Esophagus muscularis mucosa (tissue), 4 donors: ENCODE measurements at regions not wholly inside any gene's neighbourhood (a gene's known extent, or its start where the extent isn't known, plus 50 kb on each side); places are given as distances from the start of the nearest gene placed in this dataset.

Source experiments
- DNase-seq: peaks from one replicate; pipeline ENCODE4 v3.0.0-alpha.2; 2017; ENCODE audit errors: extremely low spot score
- H3K27ac ChIP-seq, 4 donors: fragments of 200-600 bp; sonication (generic); replicated peaks in 1 of 4; 1 replicate in 3 of 4; 2 replicates in 1 of 4; pipeline ENCODE4 v1.5.1; 2016 to 2019; ENCODE audit warnings: mild to moderate bottlenecking in 1 of 4
- H3K27me3 ChIP-seq, 4 donors: fragments of 200-600 bp; sonication (generic); one replicate each; pipeline versions ENCODE4 v1.5.1 to v1.6.0; 2016 to 2019
- H3K36me3 ChIP-seq, 4 donors: fragments of 200-600 bp; sonication (generic); one replicate each; pipeline ENCODE4 v1.5.1; 2016 to 2019
- H3K4me1 ChIP-seq, 4 donors: fragments of 200-600 bp; sonication (generic); one replicate each; pipeline ENCODE4 v1.5.1; 2016 to 2019
- H3K4me3 ChIP-seq, 4 donors: fragments of 200-600 bp; sonication (generic); 1 replicate in 2 of 4; 2 replicates in 2 of 4; pipeline ENCODE4 v1.5.1; 2016 to 2019; ENCODE audit warnings: mild to moderate bottlenecking in 4 of 4, moderate library complexity in 1 of 4
- H3K9me3 ChIP-seq, 4 donors: fragments of 200-600 bp; sonication (generic); 1 replicate in 3 of 4; 2 replicates in 1 of 4; pipeline ENCODE4 v1.5.1; 2016 to 2019
- CTCF ChIP-seq, 3 experiments: fragments of 200-600 bp in 2 of 3; fragments of 450-650 bp in 1 of 3; sonication (generic) in 2 of 3; IDR thresholded peaks; one replicate each; pipeline ENCODE4 v1.5.1; 2017 to 2019; ENCODE audit warnings: antibody characterized with exemption in 3 of 3, mild to moderate bottlenecking in 2 of 3, moderate library complexity in 1 of 3
- EP300 ChIP-seq: sonication (generic); formaldehyde crosslinking; IDR thresholded peaks from one replicate; pipeline ENCODE4 v1.6.1; 2017; ENCODE audit warnings: antibody characterized with exemption
- POLR2A ChIP-seq: fragments of 450-650 bp; IDR thresholded peaks from one replicate; pipeline ENCODE4 v1.6.1; 2017; ENCODE audit warnings: antibody characterized with exemption, moderate library complexity, mild to moderate bottlenecking, low read depth
- POLR2AphosphoS5 ChIP-seq, 2 donors: sonication (generic); formaldehyde crosslinking; IDR thresholded peaks; one replicate each; pipeline ENCODE4 v1.6.1; 2017; ENCODE audit warnings: antibody characterized with exemption in 2 of 2
- WGBS: methylation state at CpG from one replicate; pipeline ENCODE4 v1.1.5; 2018; 5-methylcytosine and 5-hydroxymethylcytosine counted together
- intact Hi-C: fragments of 100-400 bp; cut with DNase I; formaldehyde crosslinking; loops from one replicate; pipeline ENCODE4 v1.15.1; 2023

- Histone ChIP-seq H3K27ac (no peak overlapping the region), H3K4me3 (no peak overlapping the region), H3K4me1 (no peaks in the 10 kb centered on the region), H3K9me3 (peaks cover 0 to 13% (median 2%) of the 10 kb centered on the region in 4 donors), H3K36me3 (no peaks in the 10 kb centered on the region), H3K27me3 (no peaks in the 10 kb centered on the region)
- TF ChIP-seq EP300: no peak
- TF ChIP-seq POLR2AphosphoS5 (IDR thresholded peaks at IDR 0.05): no peak
- no peak for TF ChIP-seq POLR2A
- no peak for TF ChIP-seq CTCF (IDR thresholded peaks at IDR 0.05)
- intact Hi-C loops: no loop called here
- DNase-seq: no peak
- WGBS: 73% methylated on average over 5 of the region's 5 CpGs
Observed at GRCh38 chr13:100879255-100879654, 204.7 kb upstream of the TMTC4 start.

GRCh38 chr13:100876044-100876403 lies 201.4 kb upstream of the TMTC4 start:
- WGBS: 92% methylated on average over 2 of the region's 2 CpGs
- Histone ChIP-seq H3K4me3 (no peak overlapping the region), H3K4me1 (no peaks in the 10 kb centered on the region), H3K27me3 (peaks cover 0 to 9% (median 0%) of the 10 kb centered on the region in 4 donors), H3K36me3 (no peaks in the 10 kb centered on the region), H3K9me3 (peaks cover 0 to 13% (median 2%) of the 10 kb centered on the region in 4 donors), H3K27ac (no peak overlapping the region)
- intact Hi-C loops: no loop called here
- no peak for DNase-seq
- TF ChIP-seq EP300: no peak
- TF ChIP-seq POLR2A: no peak
- TF ChIP-seq CTCF (IDR thresholded peaks at IDR 0.05): no peak
- TF ChIP-seq POLR2AphosphoS5 (IDR thresholded peaks at IDR 0.05): no peak

GRCh38 chr13:100875392-100876043 lies 200.9 kb upstream of the TMTC4 start:
- no peak overlapping the region for H3K27ac ChIP-seq
- no peak for TF ChIP-seq POLR2AphosphoS5 (IDR thresholded peaks at IDR 0.05)
- TF ChIP-seq CTCF (IDR thresholded peaks at IDR 0.05): no peak
- TF ChIP-seq EP300: no peak
- no peak for TF ChIP-seq POLR2A
- DNase-seq: no peak
- H3K27me3 ChIP-seq: peaks cover 0 to 9% (median 0%) of the 10 kb centered on the region in 4 donors
- WGBS: 63% methylated on average over 3 of the region's 3 CpGs
- intact Hi-C loops: no loop called here
- peaks cover 0 to 13% (median 2%) of the 10 kb centered on the region in 4 donors for H3K9me3 ChIP-seq
- H3K36me3 ChIP-seq: no peaks in the 10 kb centered on the region
- H3K4me1 ChIP-seq: no peaks in the 10 kb centered on the region
- no peak overlapping the region for H3K4me3 ChIP-seq

GRCh38 chr13:100872761-100873160 lies 198.2 kb upstream of the TMTC4 start:
- H3K9me3 ChIP-seq: peaks cover 0 to 16% (median 4%) of the 10 kb centered on the region in 4 donors
- DNase-seq: no peak
- H3K4me1 ChIP-seq: no peaks in the 10 kb centered on the region
- H3K36me3 ChIP-seq: no peaks in the 10 kb centered on the region
- no peak for TF ChIP-seq POLR2A
- no peak for TF ChIP-seq EP300
- TF ChIP-seq CTCF (IDR thresholded peaks at IDR 0.05): no peak
- TF ChIP-seq POLR2AphosphoS5 (IDR thresholded peaks at IDR 0.05): no peak
- intact Hi-C loops: no loop called here
- WGBS: 61% methylated on average over 4 of the region's 4 CpGs
- H3K27me3 ChIP-seq: peaks cover 0 to 9% (median 0%) of the 10 kb centered on the region in 4 donors
- H3K27ac ChIP-seq: no peak overlapping the region
- no peak overlapping the region for H3K4me3 ChIP-seq

GRCh38 chr13:100870898-100871297 lies 196.3 kb upstream of the TMTC4 start:
- intact Hi-C loops: no loop called here
- WGBS: 75% methylated on average over 3 of the region's 3 CpGs

More at GRCh38 chr13:100870898-100871297, 196.3 kb upstream of the TMTC4 start:
- H3K36me3 ChIP-seq: no peaks in the 10 kb centered on the region
- no peak for DNase-seq
- TF ChIP-seq CTCF (IDR thresholded peaks at IDR 0.05): no peak
- TF ChIP-seq EP300: no peak
- TF ChIP-seq POLR2A: no peak
- TF ChIP-seq POLR2AphosphoS5 (IDR thresholded peaks at IDR 0.05): no peak
- no peak overlapping the region for H3K27ac ChIP-seq
- H3K27me3 ChIP-seq: peaks cover 0 to 9% (median 0%) of the 10 kb centered on the region in 4 donors
- no peak overlapping the region for H3K4me3 ChIP-seq
- H3K9me3 ChIP-seq: peaks cover 0 to 23% (median 16%) of the 10 kb centered on the region in 4 donors
- no peaks in the 10 kb centered on the region for H3K4me1 ChIP-seq
